ENCODE measurements at regions not wholly inside any gene's neighbourhood (a gene's known extent, or its start where the extent isn't known, plus 50 kb on each side); places are given as distances from the start of the nearest gene placed in this dataset.

- TF ChIP-seq EP300 (IDR thresholded peaks at IDR 0.05) (no peak), POLR2A (IDR thresholded peaks at IDR 0.05) (no peak), POLR2AphosphoS5 (IDR thresholded peaks at IDR 0.05) (no peak)
- TF ChIP-seq, protein P1, sequence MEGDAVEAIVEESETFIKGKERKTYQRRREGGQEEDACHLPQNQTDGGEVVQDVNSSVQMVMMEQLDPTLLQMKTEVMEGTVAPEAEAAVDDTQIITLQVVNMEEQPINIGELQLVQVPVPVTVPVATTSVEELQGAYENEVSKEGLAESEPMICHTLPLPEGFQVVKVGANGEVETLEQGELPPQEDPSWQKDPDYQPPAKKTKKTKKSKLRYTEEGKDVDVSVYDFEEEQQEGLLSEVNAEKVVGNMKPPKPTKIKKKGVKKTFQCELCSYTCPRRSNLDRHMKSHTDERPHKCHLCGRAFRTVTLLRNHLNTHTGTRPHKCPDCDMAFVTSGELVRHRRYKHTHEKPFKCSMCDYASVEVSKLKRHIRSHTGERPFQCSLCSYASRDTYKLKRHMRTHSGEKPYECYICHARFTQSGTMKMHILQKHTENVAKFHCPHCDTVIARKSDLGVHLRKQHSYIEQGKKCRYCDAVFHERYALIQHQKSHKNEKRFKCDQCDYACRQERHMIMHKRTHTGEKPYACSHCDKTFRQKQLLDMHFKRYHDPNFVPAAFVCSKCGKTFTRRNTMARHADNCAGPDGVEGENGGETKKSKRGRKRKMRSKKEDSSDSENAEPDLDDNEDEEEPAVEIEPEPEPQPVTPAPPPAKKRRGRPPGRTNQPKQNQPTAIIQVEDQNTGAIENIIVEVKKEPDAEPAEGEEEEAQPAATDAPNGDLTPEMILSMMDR (IDR thresholded peaks at IDR 0.05): no peak
- DNase-seq: no peak
- no peaks in the 10 kb centered on the region for H3K27me3 ChIP-seq
- H3K9me3 ChIP-seq: no peaks in the 10 kb centered on the region
- H3K36me3 ChIP-seq: no peaks in the 10 kb centered on the region
- 60 to 67% (median 60%) methylated on average over 4 of the region's 4 CpGs for WGBS, 5 donors
- no peaks in the 10 kb centered on the region for H3K4me1 ChIP-seq
- intact Hi-C loops (cut with DNase I; ENCODE audit: low total_unique reads): no loop called here
- H3K4me3 ChIP-seq: no peak overlapping the region
- no peak overlapping the region for H3K27ac ChIP-seq
Measured at GRCh38 chr18:25650201-25650941, 298.4 kb upstream of the ZNF521 start.

DNA sequence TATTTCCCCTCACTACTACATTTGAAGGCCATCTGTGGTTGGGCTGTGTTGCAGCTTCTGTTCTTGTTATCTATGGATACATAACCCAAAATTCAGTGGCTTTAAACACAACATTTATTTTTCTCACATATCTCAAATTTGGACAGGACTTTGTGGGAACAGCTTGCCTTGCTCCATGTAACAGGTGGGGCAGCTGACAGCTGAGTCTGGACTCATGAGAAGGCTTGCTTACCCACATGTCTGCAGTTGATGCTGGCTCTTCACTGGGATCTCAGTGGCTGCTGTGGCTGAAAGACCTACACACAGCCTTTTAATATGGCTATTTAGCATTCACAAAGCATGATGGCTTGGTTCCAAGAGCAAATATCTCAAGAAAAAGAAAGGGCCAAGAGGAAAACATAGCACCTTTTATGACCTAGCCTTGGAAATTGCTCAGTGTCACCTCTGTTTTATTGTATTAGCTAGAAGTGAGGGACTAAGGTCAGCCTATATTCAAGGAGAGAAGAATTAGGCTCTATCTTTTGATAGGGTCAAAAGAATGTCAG, 296.8 kb upstream of the ZNF521 start:
- no peaks in the 10 kb centered on the region for H3K27me3 ChIP-seq
- no peak for TF ChIP-seq POLR2AphosphoS5 (IDR thresholded peaks at IDR 0.05)
- intact Hi-C loops (cut with DNase I; ENCODE audit: low total_unique reads): no loop called here
- H3K4me3 ChIP-seq: no peak overlapping the region
- DNase-seq: no peak
- no peaks in the 10 kb centered on the region for H3K4me1 ChIP-seq
- no peaks in the 10 kb centered on the region for H3K9me3 ChIP-seq
- H3K36me3 ChIP-seq: no peaks in the 10 kb centered on the region
- no peak overlapping the region for H3K27ac ChIP-seq

DNA sequence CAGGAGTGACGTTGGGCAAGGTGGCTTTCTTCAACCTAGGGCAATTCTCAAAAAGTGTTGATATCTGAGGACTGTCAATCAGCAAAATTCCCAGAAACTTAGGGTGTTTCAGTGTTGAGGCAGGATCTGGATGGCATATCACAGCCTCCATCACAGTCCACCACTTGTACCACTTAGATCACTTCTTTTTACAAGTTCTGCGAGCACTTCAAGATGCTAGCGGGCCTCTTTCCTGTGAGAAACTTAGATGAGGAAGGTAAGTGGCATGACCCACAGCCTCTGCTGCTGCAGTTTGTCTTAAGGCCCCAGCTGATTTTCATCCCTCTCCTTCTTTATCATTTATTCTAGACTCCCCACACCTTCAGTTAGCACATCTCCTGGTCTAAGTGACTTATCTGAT, 295.4 kb upstream of the ZNF521 start:
- Histone ChIP-seq H3K9me3 (no peaks in the 10 kb centered on the region), H3K4me3 (no peak overlapping the region), H3K4me1 (no peaks in the 10 kb centered on the region), H3K27me3 (no peaks in the 10 kb centered on the region), H3K27ac (no peak overlapping the region), H3K36me3 (no peaks in the 10 kb centered on the region)
- 83 to 90% (median 86%) methylated on average over 3 of the region's 3 CpGs for WGBS, 5 donors
- DNase-seq: no peak
- intact Hi-C loops (cut with DNase I; ENCODE audit: low total_unique reads): no loop called here
- TF ChIP-seq, protein P1 (IDR thresholded peaks at IDR 0.05): no peak
- TF ChIP-seq POLR2A (IDR thresholded peaks at IDR 0.05) (no peak), POLR2AphosphoS5 (IDR thresholded peaks at IDR 0.05) (no peak)

DNA sequence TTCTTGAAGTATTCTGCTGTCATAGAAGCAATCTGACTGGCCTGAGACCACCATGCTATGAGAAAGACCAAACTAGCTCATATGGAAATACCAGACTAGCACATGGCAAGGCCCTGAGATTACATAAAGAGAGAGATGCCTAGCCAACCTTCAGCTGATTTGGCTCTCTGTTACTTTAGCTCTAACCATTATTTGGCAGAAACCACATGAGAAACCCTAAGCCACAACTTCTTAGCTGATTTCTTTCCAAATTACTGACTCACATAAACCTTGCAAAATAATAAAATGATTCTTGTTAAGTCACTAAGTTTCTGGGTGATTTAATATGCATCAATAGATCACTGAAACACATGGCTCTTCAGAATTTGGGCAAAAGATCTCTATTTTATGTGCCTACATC, 295.0 kb upstream of the ZNF521 start:
- H3K27ac ChIP-seq: no peak overlapping the region
- H3K27me3 ChIP-seq: no peaks in the 10 kb centered on the region
- no peak for DNase-seq
- no peak overlapping the region for H3K4me3 ChIP-seq
- H3K4me1 ChIP-seq: no peaks in the 10 kb centered on the region
- intact Hi-C loops (cut with DNase I; ENCODE audit: low total_unique reads): no loop called here
- TF ChIP-seq POLR2A (IDR thresholded peaks at IDR 0.05) (no peak), POLR2AphosphoS5 (IDR thresholded peaks at IDR 0.05) (no peak), EP300 (IDR thresholded peaks at IDR 0.05) (no peak)
- TF ChIP-seq, protein P1 (IDR thresholded peaks at IDR 0.05): no peak
- no peaks in the 10 kb centered on the region for H3K36me3 ChIP-seq
- no peaks in the 10 kb centered on the region for H3K9me3 ChIP-seq

- no peak overlapping the region for H3K27ac ChIP-seq
- no peak for TF ChIP-seq POLR2AphosphoS5 (IDR thresholded peaks at IDR 0.05)
- TF ChIP-seq, protein P1 (IDR thresholded peaks at IDR 0.05): no peak
- TF ChIP-seq POLR2A (IDR thresholded peaks at IDR 0.05): no peak
- TF ChIP-seq EP300 (IDR thresholded peaks at IDR 0.05): no peak
- H3K36me3 ChIP-seq: no peaks in the 10 kb centered on the region
- H3K4me1 ChIP-seq: no peaks in the 10 kb centered on the region
- intact Hi-C loops (cut with DNase I; ENCODE audit: low total_unique reads): no loop called here
- no peak overlapping the region for H3K4me3 ChIP-seq
- no peaks in the 10 kb centered on the region for H3K9me3 ChIP-seq
- H3K27me3 ChIP-seq: no peaks in the 10 kb centered on the region
- WGBS, 5 donors: 55 to 73% (median 71%) methylated on average over 2 of the region's 2 CpGs
- DNase-seq: no peak
Measured at GRCh38 chr18:25639596-25639995, 287.6 kb upstream of the ZNF521 start.
